GM19468 (cell line): ENCODE measurements at regions not wholly inside any gene's neighbourhood (a gene's known extent, or its start where the extent isn't known, plus 50 kb on each side); places are given as distances from the start of the nearest gene placed in this dataset.
"Not testable (repeated sequence)": the region's sequence is repeated elsewhere in the genome, so short reads cannot be mapped to it uniquely, and the experiment has no call there.

Experiments used
- ATAC-seq: cut with Tn5 transposase; IDR thresholded peaks from one replicate; pipeline ENCODE4 v1.9.1; 2021; ENCODE audit warnings: mild to moderate bottlenecking, moderate library complexity, moderate number of reproducible peaks; ENCODE audit not compliant: unreplicated experiment; ENCODE audit errors: extremely low read depth

DNA sequence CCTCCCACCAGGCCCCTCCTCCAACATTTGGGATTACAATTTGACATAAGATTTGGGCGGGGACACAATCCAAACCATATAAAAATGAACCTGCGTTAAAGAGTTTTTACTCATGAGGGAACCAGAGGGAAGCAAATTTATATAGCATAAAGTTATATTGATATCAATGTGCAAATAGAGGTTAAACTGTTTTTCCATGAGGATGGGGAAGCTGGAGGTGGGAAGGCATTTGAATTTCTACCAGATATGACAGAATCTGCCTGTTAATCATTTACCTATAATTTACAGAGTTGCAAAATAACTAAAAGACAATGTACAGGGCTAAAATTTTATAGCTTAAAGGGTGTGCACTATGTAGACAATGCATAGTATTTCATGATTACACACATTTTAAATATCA, 322.0 kb upstream of the FKBP1C start:
- ATAC-seq = no peak

DNA sequence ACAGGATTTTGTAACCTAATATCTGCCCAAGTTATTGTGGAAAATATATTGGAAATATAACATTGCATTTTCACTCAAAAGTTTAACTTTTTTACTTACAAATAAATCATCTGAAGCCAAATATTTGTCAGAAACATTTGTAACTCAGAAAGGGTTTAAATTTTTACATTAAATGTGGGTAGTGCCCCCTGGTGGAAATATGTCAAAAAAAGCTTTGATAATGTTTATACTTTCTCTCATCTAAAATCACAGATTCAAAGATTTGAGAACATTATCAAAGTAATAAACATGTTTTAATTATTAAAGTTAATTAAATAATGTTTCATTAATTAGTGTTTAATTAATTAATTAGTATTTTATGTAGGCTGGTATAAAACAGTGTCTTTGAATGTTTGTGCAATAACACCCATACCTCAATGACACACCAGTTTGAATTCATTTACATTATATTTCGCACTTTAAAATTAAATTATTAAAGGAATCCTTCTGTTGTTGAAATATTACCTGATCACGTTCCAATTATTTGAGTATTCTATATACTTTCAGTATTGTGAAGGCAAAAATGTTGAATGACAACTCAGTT, 320.1 kb upstream of the FKBP1C start:
- no peak for ATAC-seq

DNA sequence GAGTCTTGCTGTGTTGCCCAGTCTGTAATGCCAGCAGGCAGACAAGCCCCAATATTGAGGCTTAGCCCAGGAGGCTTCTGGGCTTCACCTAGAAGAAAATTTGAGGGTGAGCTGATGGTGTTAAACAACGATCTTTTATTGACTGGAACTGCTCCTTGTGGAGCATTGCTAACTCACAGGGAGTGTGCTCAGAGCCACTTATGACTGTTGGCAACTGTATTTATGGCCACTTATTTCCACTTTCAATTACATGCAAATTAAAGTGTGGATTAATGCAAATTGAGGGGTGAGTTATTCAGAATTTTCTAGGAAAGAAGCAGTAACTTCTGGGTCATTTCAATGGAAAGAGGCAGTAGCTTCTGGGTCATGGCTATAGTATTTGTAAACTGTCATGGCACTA, 317.2 kb upstream of the FKBP1C start:
- ATAC-seq = no peak

DNA sequence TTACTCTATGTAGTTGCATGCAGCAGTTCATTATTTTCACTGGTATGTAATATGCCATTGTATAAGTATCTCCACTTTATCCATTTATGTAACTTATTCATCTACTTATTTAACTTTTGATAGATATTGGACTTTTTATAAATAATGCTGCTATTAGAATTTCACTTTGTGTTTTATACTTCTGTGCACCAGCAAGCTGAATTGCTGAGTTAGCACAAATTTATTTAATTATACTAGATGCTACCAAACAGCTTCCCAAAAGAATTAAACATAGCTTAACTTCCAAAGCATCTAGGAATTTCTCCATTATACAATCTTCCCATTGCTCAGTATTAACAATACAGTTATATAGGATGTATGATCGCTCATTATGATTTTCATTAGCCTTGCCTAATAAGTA, 308.0 kb upstream of the FKBP1C start:
- ATAC-seq = no peak

DNA sequence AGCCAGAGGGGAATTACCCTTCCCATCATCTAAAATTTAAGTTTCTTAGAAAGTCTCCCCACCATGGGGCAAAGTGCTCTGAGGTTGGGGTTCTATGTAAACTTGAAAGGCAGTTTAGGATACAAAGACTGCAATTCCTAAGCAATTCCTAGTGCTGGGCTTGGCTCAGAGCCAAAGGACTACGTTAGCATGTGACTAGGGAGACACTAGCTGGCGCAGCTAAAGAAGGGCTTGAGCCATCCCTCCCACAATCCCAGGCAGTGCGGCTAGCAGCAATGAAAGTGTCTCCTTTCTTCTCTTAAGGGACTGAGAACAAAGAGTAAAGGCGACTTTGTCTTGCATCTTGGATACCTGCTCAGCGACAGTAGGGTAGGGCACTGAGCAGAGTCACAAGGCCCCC, 306.6 kb upstream of the FKBP1C start:
- no peak for ATAC-seq

DNA sequence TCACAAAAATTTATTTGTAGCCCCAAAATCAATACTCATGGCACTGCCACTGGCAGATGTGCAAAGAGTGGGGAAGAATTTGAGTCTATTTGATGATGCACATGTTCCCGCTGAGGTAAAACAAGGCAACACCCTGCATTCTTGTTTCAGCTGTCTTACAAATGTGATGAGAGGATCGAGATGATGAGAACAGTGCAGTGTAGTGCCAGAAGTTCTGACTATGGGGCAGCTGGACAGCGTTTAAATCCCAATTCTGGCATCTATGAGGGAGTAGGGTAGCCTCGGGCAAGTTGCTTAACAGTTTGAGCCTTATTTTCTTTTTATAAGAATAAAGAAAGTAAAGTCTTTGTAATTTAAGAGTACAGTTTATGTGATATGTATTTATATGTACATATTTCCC, 296.7 kb upstream of the FKBP1C start:
- ATAC-seq = no peak

DNA sequence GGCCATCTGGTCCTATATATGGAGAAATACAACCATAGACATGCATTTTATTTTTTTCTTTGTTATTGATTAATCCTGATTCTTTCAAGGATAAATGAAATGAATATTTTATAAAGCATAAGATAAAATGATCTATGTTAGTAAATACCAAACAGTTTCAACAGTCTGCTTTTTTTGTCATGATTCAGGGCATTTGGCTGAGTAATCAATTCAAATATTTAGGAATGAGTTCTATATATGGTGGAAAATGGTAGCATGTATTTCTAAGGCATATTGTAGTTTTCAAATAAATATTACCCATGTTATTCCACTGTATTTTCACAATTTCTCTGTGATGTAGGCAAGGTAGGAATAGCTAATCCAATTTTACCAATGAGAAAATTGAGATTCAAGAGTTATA, 287.5 kb upstream of the FKBP1C start:
- no peak for ATAC-seq

DNA sequence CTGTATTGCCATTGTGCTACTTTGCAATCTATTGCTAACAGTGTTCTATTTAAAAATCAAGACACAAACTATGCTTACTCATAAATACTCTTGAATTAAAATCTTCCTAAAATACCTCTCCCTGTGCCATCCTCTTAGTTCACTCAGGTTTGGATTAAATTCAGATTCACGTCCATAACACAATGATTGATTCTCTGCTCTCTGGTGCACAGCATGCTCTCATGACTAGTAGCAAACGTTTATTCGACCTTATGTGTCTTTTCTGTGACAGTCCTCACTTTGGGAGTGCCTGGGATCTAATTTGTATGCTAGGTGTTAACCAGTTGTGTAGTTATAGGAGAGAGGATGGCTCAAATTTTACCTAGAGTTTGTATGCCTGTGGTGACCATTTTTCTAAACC, 270.4 kb upstream of the FKBP1C start:
- ATAC-seq = no peak

DNA sequence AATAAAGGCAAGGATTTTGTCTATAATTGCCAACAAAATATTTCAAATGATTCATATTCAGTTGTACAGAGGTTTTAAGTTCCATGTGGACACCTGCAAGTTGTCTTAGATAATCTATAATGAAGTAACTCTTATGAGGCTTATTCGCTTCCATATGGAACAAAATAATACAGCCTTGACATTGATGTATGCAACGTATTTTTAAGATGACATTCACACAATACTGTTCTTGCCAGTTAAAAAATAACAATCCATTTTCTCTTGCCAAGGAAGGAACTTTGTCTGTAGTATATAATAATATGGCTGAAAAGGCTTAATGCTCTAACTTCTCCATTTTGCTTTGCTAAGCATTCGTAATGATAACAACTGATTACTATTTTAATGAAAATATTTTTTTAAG, 269.3 kb upstream of the FKBP1C start:
- no peak for ATAC-seq

DNA sequence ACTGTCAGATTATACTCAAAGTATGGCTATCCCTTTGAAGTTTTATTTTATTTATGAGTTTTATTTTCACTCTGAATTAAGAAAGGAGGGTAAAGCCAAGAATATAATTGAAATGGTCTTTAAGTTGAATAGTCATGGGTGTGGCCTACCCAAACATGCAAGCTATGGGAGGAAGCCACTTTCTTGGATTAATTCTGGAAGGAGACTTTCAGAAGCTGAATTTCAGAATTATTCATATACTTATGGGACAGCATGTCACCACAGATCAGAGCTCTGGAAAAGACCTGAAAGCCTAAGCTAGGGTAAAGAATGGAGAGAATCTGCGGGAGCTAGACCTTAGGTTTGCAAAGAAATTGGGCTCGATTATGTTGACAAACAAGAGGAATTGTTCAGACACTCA, 242.4 kb upstream of the FKBP1C start:
- no peak for ATAC-seq

DNA sequence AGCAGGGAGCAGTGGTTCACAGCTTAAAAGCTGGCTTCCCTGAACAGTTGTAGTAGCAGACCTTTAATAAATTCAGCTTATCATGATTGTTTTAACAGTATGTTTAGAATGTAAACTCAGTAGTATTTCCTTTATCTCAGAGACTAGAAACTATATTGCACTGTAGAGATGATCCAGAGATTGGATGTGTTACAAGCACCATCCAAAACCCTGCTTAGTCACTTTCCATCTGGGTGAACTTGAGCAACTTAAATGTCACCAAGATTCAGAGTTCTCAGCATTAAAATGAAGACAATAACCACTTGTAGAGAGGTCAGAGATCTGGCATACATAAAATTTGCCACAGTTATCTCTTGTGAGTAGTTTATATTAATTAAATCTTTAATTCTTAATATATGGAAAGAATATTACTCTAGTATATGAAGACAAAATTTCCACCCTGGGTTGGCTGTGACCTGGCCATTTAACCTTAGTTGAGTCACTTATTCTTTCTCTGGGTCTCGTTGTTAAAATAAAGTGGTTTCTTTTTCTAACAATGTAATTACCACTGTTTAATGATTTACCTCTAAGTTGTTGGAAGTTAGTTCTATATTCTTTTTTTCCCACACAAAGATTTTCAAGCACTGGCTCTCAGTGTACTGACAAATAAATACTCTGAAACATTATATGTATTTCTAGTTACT, 239.2 kb upstream of the FKBP1C start:
- no peak for ATAC-seq

DNA sequence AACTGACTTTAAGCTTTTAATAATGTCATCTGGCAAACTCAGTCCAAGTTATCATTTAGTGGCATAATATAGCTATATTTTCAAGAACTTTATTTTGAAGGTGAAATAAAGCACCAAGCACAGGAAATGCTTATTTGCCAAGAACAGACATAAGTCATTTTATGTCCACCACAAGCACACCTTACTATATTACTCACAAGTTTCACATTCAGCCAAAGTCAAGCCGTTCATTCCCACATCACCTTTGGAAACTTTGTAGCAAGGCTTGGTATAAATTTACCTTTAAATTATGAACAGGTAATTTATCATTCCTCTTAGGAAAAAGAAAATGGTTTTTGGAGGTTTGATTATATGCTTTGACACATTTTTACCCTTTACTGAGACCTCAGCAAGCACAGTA, 236.8 kb upstream of the FKBP1C start:
- ATAC-seq = peak; percentile 49

DNA sequence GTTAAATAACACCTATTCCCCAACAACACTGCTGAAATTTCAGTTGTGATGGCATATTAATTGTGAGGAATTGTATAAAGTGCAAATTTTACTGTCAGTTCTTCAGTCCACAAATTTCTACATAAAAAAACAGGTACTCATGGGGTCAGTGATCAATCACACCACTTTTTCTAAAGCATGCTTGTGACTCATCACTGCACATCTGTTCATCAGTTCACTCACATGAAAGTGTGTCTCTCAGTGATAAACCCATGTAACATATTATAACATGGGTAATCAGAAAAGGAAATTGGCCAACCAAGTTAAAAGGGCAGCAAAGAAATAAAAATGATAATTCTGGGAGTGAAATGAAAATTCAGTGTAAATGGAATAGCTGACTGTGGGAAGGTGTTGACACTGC, 234.7 kb upstream of the FKBP1C start:
- ATAC-seq = no peak

DNA sequence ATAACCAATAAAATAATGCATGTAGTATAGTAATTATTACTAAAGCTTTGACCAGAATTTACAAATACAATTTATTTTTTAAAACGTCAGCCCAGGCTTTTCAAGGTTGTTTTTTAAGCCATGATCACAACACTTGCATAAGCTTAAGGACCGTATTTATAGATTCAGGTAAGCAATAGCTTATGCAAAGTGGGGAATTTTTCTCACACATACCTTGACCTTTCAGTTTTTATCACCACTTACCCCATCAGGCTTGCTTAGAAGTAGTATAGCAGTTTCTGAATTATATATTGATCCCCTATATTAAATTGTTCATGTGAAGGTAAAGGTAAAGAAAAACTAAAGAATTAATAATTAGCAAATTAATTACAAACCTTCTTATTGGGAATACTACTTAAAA, 232.3 kb upstream of the FKBP1C start:
- no peak for ATAC-seq

DNA sequence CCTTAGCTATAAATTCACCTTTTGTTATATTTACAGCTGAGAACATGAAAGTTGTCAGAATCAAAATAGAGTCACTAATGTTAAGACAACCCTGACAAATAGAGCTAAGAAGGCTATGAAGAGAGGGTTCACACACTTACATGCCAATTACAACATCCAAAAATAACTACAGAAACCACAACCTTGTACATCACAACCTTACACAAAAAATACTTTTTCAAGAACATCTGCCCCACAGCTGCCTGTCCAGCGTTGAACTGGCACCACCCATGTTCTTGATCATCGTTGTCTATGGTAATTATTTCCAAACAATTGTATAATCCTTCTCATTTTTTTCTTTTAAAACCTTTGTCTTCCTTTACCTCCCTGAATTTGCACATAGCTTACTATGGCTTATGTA, 231.2 kb upstream of the FKBP1C start:
- ATAC-seq = no peak

DNA sequence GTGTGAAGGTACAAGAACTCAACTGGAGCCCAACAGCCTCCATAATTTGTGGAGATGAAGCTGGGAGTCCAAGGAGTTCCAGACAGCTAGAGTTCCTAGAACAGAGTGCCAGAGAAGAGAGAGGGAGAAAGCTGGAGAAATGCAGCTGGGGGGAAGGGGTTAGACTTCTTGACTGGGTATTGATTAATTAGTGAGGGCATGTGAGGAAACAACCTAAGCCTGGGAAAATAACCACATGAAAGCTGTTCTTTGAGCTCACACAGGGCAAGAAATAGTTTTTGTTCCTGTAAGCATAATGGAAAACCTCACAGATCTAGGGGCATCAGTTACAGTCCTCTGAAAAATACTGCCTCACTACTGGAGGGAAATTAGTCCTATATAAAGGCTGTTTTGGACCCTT, 230.5 kb upstream of the FKBP1C start:
- ATAC-seq = no peak

DNA sequence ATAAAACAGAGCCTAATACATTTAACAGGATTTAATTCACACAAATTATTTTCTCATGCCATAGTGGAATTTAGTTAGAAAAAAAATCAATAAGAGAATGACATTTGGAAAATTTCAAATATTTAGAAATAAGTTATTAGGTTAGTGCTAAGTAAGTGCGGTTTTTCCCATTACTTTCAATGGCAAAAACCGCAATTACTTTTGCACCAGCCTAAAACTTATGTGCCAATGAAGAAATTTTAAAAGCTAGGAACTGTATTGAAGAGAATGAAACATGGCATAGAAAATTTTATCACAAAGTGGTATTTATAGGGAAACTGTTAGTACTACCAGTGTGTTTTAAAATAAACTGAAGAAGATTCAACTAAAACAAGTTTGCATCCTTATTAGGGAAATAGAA, 228.3 kb upstream of the FKBP1C start:
- ATAC-seq = no peak

DNA sequence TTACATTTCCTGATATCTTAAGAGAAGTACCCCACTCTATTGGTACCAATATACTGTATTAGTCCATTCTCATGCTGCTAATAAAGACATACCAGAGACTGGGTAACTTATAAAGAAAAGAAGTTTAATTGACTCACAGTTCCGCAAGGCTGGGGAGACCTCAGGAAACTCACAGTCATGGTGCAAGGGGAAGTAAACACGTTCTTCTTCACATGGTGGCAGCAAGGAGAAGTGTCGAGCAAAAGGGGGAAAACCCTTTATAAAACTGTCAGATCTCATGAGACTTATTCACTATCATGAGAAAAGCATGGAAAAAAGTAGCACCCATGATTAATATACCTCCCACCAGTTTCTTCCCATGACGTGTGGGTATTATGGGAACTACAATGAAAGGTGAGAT, 219.6 kb upstream of the FKBP1C start:
- ATAC-seq = not testable (repeated sequence)

DNA sequence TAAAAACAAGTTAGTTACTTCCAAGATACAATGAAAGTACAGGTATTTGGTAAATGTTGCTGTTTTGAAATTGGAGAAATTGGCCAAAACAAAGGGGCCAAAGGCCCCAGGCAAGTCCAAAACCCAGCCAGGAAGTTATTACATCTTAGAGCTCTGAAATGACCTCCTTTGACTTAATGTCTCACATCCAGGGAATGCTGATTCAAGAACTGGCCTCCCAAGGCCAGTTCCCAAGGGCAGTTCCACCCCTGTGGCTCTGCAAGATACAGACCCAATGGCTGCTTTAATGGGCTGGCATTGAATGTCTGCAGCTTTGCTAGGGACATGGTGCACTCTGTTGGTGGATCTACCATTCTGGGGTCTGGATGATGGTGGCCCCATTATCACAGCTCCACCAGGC, 217.3 kb upstream of the FKBP1C start:
- ATAC-seq = no peak

DNA sequence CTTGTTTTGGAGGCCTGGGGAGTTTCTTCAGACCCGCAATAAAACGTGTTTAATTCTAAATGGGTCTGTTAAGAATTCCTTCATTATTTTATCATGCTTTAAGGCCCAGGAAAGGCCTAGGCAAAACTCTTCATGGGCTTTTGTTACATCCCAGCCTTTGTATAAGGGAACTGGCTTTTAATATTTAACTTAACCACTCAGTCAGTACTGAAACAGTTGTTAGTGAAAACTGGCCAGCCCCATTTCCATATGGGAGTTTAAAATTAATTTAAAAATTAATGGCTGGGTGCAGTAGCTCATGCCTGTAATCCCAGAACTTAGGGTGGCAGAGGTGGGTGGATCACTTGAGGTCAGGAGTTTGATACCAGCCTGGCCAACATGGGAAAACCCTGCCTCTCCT, 213.2 kb upstream of the FKBP1C start:
- ATAC-seq = no peak

DNA sequence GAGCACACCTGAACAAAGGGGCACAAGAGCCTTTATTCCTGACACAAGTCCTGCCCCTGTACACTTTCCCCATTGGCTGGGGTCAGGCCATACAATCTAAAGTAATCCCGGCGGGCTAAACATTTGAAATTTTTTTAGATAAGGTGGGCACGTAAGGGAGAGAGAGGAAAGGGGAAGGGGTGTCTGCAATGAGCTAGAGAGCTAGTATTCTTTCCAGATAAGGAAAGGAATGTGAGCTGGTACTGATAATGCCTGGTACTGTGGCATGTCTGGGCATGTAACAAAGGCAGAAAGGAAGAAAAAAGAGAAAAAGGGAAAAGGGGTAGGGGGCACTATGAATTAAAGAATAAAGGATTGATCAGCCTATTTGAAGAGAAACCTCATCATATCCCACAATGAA, 212.0 kb upstream of the FKBP1C start:
- not testable (repeated sequence) for ATAC-seq

DNA sequence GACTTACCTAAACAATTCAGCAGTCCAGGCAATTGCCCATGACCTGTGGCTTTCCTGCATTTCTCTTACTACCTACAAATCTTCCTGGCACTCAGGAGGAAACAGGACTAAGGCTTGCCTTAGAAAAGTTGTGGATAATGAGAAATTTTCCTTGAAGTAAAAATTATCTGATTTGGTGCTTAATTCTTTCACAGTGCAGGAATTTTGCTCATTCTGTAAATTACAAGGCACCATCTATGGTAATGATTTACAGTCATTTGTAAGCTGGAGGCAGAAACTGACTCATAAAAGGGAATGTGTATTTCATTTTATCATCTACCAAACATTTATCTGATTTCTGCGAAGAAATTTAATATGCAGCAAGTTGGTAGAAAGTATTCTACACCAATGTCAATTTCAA, 211.5 kb upstream of the FKBP1C start:
- no peak for ATAC-seq
